NOMO-1 (cell line): ENCODE measurements at regions not wholly inside any gene's neighbourhood (a gene's known extent, or its start where the extent isn't known, plus 50 kb on each side); places are given as distances from the start of the nearest gene placed in this dataset.
"Not testable (repeated sequence)": the region's sequence is repeated elsewhere in the genome, so short reads cannot be mapped to it uniquely, and the experiment has no call there.

Source experiments
- DNase-seq, 2 experiments: peaks; one replicate each; lab custom pipeline; 2025; ENCODE audit not compliant: unreplicated experiment in 2 of 2; lab: John Stamatoyannopoulos, UW

DNA sequence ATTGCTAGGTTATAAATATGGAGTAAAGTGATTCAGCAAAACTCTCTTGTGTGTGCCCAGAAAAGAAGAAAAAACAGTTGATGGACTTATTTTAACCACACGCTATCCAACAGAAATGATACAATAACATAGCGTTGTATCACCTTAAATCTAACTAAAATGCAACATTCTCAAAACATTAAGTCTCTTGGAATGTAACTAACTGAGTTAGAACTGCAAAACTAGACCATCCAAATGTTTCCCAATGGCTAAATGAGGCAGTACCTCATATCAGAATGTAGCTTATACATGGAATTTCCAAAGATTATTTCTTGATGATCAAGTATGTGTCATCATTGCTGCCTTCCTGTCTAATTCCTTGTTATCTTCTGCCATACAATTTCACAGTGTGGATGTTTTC, 187.9 kb downstream of the CNTN3 start:
- no peak for DNase-seq

DNA sequence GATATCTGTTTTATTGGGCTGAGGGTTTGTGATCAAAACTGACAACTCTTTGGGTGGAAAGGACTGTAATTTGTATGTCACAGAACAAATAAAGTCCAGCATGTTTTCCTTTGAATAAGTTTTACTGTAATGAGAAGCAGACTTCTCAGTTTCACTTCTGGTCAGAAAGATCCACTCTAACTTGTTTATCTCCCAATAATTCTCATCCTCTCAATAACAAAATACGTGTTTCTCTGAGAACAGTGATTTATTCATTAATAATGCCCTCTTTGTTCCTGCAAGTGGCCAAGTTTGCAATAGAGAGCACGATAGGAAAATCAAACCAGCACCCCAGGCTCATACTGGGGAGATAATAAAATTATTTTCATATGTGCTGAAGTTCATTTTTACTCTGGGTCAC, 190.6 kb downstream of the CNTN3 start:
- no peak for DNase-seq

DNA sequence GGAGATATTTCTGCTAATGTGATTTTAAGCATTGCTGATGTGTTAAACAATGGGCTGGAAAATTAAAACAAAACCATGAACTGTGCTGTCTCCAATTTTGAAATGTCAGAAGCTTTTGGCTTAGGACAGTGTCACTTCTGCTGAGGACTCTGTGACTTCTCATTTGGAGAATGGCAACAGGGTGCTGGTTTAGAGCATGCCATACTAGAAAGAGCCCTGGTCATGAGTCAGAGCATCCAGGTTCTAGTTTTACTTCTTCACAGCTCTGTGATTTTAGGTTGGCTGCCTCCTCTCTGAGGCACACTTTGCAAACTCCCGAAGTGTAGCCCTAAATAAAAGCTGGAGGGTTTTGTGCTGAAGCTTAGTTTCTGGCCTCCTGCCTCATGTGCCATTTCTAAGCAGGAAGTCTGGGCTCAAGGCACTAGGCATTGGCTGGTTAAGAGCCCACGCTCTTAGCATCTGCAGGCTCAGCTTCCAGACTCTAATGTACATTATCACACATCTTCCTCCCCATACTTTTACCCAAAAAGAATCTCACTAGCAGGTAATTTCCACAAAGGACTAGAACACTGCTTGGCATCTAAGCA, 193.8 kb downstream of the CNTN3 start:
- no peak for DNase-seq

DNA sequence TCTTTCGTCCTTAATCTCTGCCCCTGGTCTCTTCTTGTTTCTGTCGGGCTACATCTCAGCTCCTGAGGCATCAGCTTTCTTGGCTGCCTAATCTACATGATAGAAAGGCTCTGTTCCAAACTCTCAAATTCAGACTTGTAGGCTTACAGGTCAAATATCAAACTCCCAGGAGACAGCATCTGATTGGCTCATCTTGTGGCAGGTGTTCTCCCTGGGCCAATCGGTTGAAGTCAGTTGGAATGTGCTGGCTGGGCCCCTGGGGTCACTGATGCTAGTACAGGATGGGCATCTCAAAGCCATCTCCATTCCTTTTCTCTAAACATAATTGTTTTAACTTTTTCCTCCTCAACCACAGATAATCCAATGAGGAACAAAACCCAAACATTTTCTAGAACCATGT, 198.7 kb downstream of the CNTN3 start:
- no peak for DNase-seq

DNA sequence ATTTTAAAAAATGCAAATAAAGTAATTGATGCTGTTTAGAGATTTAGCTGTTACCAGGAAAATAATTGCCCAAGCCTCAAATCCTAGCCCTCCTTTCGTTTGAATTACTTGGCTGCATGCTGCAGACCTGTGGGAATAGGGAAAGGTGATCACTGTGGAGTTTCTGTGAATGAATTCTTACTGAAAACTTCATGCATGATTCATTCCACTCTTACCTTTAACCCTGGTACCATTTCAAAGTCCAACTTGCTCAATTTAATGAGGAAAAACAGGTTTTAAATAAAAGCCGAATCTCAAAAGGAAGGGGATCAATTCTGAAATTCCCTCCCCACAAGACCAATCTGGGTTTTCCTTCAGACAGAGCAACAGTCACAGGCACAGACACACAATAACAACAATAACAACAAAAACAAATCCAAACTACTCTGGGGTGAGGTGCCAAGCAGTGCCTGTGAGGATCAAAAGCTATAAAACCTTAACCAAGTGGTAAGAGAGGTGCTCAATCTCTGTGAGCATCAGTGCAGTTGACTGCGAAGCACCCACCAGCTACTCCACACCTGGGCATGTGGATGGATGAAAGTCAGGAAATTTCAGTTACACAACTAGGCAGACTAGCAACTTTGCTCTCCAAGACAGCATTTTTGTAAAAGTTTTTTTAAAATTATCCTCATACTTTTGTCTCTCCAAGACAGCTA, 200.8 kb downstream of the CNTN3 start:
- DNase-seq: no peak

DNA sequence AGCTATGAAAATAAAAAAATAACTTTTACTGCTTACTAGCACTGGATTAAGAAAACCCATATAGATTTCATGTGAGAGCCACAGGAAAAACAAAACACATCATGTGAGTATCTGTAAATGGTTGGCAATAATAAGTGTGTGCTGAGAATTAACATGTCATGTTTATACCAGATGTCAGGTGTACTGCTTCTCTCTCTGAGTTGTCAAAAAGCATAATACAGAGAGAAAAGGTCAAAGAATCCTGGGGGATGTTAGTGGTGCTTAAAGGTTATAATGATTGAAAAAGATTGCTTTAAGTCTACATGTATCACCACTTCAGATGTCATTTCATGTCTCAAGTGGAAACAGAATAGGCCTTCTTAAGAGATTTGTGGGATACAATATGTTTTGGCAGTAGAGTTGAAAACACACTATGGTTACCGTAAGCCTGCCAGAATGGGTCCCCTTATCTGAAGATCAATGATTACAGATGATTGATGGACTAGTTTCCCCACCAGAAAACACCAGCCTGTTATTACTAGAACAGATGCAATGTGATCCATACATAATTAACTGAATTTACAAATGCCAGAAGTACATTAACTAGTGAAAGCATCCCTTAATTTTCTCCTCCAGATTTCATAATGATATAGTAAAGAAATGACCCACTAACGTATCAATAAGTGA, 204.1 kb downstream of the CNTN3 start:
- DNase-seq: no peak

DNA sequence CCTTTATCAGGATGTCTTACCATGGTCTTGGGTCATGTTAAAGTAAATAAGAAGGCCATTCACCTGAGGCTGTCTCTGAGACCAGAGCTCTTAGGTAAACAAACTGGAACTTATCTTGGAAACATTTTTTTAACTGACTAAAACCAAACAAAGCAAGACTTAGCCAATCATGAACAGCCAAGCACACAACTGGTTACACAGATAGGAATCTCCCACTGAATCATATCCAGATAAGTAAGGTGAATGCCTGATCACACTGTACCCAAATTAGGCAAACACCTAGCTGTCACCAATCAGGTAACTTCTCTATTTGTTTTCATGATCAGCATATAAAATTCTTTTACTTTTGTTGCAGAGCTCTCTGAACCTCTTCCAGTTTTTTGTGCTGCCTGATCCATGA, 205.4 kb downstream of the CNTN3 start:
- no peak for DNase-seq

DNA sequence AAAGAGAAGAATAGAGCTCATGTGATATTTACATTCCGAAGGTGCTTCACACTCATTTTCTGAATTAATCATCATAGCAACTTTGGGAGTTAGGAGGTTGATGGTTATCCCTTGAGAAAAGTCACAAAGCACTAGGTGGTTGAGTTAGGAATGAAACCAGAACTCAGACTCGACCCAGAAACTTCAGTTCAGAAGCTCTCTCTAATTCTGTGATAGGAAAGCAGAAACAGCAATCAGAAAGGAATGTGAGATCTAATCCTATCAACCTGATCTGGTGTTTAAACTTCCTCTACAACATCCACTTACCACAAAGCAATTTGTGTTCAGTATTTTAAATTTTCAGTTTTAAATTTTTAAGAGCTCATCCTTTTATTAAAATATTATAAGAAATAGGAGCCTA, 211.2 kb downstream of the CNTN3 start:
- no peak for DNase-seq

DNA sequence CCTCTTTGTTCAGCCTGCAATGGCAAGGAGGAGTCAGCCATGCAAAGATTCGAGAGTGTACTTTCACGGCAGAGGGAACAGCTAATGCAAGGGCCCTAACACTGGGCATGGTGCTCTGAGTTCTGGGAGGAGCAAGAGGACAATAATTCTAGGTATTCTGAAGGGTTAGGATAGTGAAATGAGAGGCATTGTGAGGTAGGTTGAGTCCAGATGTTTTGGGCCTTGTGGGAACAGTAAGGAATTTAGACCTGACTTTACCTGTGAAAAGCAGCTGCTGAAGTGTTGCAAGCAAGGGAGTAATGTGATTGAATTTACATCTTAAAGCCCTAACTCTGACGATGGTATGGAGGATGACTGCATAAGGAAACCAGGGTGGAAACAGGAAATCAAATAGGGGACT, 211.6 kb downstream of the CNTN3 start:
- DNase-seq: no peak

DNA sequence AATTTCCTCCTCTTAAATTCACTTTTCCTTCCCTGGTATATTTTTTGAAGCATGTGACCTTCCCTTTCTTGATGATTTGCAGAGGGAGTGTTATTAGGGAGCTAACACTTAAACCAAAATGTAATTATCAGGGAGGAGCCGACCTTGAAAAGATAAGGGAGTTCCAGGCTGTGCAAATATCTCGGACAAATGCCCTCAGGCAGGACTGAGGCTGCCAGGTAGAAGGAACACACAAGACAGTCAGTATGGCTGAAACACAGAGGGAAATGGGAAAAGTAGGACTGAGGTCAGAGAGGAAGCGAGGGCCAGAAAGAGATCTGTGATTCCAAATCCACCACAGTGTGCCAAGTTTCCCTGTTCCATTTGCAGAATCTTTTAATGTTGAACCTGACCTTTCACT, 221.0 kb downstream of the CNTN3 start:
- no peak for DNase-seq

DNA sequence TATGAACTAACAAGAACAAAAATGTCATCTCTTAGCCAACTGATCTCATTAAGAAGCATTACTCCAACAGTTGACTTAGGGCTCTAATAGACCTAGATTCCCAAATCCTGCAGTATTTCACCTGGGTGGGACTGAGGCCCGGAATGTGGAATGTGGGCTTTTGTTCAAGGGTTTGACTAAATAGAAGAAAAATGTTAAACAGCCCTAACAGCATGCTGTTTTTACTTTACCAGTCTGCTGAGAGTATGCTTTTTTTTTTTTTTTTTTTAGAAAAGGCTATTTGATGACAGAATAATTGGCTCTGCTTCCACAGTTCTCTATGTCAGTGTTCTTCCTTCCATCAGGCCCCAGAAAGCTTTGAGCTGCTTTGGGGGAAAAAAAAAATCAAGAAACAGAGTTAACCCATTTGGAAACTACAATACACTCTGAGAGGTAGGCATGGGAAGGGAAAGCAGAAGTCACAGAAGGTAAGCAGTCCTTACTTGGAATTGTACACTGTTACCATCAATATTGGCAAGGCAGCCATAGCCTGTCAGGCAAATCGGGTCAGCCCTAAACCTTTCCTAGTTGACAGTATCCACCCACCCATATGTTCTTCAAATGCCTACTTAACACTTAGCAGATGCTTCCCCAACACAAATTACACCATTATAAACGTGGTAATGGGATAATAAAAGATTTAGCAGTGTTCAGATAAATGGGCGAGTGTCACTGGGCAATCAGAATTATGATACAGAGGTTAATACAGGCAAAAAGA, 224.2 kb downstream of the CNTN3 start:
- DNase-seq: no peak

DNA sequence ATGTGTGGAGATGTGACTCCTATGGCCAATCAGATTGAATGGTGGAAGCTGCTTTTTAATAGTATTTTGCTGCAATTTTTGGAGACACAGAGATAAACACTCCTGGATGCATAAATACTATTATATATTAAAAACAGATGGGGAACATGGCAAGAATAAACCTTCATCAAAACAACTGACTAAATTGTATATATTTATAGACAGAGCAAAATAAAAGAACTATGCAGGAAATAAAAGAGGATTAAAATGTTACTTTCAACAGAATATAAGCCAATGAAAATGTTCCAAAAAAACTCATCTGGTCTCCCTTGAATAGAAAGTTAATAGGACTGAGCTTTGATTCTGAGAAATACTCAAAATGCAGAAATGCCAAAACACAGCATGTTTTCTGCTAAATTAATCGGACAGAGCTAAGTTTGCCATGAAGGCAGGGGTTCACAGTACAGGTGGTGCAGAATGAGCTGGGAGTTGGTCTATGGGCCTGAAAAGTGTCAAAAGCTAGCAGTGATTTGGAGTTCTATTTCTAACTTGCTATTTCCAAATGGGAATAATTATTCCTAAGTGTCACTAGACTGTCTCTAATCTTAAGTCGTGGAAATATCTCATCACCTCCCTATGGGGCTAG, 227.2 kb downstream of the CNTN3 start:
- DNase-seq: no peak

DNA sequence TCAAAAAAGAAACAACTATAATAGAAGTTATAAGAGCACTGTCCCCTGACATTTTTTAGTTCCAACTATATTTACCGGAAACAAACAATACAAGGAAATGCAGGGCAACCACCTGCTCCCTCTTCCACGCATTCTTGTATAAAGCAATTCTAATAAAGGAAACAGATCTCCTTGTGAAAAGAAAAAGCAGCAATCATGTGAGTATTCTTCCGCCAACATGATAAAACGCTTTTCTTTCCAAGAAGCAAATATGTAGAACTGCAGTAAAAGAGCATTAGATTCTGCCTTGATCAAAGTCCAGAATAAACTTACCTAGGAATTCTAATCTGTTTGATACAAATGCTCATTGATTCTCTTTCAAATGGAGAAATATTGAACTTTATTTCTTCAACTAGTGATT, 230.3 kb downstream of the CNTN3 start:
- DNase-seq: no peak

DNA sequence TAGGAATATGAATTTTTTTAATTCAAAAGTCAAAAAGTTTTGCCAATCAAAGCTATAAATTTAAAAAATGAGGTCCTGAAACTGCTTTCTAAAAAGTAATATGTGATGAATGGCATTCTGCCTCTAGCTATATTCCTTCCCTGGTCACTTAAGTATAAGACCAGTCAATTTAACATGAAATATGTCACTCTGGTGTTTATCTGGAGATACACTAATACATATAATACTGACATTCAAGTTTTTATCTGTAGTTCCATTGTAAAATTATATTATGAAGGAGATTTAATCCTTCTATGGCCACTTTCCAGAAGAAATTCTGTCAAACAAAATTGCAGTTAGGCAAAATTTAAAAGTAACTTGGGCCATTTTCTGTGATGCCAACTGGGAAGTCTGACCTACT, 236.8 kb downstream of the CNTN3 start:
- DNase-seq: no peak

DNA sequence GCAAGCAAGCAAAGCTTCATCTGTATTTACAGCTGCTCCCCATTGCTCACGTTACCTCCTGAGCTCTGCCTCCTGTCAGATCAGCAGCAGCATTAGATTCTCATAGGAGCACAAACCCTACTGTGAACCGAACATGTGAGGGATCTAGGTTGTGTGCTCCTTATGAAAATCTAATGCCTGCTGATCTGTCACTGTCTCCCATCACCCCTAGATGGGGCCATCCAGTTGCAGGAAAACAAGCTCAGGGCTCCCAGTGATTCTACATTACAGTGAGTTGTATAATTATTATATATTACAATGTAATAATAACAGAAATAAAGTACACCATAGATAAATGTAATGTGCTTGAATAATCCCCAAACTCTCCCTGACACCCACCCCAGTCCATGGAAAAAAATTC, 238.1 kb downstream of the CNTN3 start:
- DNase-seq: not testable (repeated sequence)

DNA sequence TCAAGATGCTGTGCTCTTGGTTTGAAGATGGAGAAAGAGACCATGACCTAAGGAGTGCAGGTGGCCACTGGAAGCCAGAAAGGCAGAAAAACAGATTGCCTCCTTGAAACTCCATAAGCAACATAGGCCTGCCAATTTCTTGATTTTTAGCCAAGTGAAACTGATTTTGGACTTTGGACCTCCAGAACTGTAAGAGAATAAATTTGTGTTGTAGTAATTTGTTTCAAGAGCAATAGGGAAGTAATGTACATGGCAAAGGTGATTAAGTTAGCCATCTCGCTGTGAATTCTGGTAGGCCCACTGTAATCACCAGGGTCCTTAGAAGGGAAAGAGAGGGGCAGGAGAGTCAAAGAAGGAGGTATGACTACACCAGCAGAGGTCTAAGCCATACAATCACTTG, 238.8 kb downstream of the CNTN3 start:
- DNase-seq: no peak

DNA sequence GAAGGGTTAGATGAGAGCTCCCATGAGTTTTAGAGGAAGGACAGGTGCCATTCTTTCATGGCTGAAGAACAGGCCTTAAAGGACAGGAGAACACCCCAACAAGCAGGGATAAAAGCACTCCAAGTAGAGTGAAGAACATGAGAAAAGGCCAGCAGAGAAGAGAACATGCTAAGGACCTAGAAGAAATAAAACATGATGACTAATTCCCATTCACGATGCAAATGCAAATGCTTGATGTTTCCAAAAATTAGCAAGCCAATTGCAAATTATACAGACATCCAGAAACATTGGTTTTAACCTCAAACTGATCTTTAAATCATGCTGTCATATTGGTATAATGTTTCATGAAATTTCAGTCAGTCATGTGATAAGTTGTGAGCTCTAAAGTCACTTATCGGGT, 241.7 kb downstream of the CNTN3 start:
- no peak for DNase-seq

DNA sequence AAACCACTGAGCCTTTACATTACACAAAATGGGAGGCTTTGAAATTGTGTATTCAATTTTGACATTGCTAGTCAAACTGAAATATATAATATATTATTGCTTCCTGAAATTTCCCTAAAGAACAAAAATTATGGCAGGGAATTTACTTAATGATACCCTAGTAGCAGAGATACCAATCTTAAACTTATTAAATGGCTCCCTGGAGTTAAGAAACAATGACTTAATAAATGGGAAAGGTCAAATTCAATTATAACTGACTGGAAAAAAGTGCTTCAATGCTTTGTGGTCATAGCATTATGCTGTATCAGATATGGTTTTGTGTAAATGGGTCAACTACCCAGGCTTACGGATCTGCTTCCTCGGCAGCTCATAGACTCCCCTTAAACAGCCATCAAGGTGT, 244.1 kb downstream of the CNTN3 start:
- DNase-seq: no peak

DNA sequence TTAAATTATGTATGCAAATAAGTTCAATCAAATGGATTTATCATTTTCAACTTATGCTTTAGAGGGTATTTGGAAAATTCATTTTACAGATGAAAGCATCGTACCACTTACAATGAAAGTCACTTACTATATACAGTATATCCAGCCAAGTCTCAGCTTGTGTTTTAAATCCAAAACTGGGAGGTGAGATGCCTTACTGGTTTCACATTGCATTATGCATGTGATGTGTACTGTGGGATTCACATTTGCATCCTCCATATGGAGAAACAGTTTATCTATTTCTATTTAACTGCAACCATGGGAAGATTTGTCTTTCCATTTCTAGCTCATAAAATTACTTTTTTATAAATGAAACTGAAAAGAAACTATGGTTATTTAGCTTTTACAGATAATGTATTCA, 248.1 kb downstream of the CNTN3 start:
- DNase-seq: no peak

DNA sequence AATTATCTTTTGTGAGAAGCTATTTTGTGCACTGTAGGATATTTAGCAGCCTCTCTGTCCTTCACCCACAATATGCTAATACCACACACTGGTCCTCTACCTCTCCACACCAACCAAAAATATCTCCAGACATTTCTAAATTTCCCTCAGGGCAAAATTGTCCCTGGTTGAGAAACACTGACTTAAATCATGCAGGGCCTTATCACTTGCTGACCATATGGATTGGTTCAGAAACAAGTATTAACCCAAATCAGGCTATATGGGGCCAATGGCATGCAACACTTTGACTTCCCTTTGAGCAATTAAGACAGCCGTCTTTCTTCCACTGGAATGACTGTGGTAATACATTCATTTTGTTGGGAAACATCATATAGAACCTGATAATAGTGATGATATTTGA, 251.1 kb downstream of the CNTN3 start:
- DNase-seq: no peak

DNA sequence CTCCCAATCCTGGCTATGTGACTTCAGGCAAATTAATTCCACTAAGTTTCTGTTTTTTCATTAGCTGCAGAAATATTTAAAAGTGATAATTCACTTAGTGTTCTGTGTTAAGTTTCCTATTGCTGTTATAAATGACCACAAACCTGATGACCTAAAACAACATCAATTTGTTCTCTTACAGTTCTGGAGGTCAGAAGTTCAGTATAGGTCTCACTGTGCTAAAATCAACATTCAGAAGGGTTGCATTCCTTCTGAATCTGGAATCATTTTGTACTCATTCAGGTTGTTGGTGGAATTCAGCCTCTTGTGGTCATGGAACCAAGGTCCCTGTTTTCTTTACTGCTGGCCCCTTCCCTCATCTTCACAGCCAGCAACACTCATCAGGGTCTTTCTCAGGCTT, 254.1 kb downstream of the CNTN3 start:
- no peak for DNase-seq
